NCI-H1105 treated with DMSO at 0.1 percent for 48 hours (cell line): ENCODE measurements at regions not wholly inside any gene's neighbourhood (a gene's known extent, or its start where the extent isn't known, plus 50 kb on each side); places are given as distances from the start of the nearest gene placed in this dataset.
"Not testable (repeated sequence)": the region's sequence is repeated elsewhere in the genome, so short reads cannot be mapped to it uniquely, and the experiment has no call there.

Experiments
- DNase-seq: peaks from one replicate; lab custom pipeline; 2025; lab: John Stamatoyannopoulos, UW

DNA sequence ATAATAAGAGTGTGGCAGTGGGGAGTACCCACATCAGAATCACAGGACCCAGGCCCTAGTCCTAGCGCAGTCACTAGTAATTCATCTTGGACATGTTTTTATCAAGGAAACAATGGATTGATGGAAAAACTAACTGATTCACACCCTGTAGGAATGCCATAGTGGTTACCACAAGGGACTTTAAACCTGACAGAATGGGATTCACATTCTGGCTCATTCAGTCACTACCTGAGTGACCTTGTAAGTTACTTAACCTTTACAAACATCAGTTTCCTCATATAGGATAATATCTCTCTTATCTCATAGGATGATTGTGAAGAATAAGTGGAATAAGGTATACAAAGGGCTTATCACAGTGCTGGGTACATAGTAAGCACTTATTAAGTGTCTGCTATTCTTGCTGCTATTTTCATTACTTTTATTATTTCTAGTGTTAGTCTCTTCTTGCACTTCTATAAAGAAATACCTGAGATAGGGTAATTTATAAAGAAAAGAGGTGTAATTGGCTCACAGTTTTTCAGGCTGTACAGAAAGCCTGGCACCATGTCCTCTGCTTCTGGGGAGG lies 247.5 kb upstream of the KLF3 start:
- no peak for DNase-seq

DNA sequence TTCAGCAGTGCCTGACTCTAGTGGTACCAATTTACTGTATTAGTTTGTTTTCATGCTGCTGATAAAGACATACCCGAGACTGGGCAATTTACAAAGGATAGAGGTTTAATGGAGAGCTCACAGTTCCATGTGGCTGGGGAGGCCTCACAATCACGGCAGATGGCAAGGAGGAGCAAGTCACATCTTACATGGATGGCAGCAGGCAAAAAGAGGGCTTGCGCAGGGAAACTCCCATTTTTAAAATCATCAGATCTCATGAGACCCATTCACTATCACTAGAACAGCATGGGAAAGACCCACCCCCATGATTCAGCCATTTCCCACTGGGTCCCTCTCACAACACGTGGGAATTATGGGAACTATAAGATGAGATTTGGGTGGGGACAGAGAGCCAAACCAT lies 243.7 kb upstream of the KLF3 start:
- DNase-seq: not testable (repeated sequence)

DNA sequence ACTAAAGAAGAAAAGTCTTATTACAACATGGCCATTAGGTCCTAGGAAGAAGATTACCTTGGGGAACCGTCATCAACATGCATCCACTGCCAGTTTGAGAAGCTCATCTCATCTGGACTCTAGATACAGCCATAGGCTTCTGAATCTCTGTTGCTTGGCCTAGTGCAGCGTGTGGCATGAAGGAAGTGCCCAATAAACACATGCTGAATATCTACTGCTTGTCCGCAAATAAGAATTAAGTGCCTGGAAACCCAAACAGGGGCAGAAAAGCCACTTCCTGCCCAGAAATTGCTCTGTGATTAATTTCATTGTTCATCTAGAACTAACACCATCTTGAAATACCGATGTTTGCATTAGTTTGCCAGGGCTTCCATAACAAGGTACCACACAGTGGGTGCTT lies 241.1 kb upstream of the KLF3 start:
- DNase-seq: no peak

DNA sequence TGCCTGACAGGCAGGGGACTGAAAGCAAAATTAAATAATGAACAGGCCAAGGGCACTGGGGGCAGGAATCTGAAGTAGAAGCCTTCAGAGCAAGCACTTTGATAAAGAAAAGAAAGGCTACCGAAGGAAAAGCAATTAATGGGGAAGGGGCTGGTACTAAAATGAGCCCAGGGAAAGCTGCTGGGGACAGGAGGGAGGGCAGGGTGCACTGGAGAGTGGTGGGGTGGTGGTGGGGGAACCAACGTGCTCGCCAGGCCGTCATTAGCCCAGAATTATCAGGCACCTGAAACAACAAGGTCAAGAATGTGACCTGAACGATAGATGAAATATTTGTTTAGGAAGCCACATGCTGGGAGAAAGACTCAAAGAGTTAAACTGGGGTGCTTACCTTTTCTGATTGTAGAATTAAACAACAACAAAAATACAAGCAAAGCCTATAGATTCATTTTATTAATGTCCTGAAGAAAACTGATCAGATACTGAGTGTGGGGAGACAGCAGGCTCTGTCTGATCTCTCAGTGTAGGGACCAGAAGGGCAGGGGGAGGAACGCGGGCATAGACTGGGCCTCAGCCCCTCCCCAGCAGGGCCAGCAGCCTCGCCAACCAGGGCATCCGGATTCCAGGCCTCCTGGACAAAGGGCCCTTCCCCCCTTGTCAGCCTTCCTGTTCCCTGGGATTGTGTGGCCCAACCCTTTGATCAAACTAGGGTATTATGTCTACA lies 239.7 kb upstream of the KLF3 start:
- DNase-seq: no peak

DNA sequence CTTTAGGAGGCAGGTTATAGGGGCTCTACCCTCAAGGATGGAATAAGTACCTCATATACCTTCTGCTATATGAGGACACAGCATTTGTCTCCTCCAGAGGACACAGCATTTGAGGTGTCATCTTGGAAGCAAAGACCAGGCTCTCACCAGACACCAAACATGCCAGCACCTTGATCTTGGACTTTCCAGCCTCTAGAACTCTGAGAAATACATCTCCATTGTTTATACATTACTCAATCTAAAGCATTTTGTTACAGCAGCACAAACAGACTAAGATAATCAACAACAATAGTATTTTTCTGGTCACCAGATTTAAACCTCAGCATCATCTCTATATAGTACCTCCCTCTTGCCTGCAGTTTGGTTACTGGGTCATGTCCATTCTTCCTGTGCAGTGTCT lies 237.5 kb upstream of the KLF3 start:
- no peak for DNase-seq

DNA sequence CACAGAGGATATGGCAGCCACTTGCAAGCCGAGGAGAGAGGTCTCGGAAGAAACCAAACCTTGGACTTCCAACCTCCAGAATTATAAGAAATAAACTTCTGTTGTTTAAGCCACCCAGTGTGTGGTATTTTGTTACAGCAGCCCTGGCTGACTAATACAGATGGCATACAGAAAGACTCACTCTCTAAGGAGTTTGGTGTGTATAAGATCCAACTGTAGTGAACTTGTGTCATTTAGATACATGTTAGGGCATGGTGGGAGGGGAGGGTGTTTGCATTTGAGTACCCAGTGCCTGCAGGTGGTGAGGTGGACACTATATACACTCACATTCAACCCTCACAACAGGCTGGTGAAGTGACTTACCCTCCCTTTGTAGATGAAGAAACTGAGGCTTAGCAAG lies 233.2 kb upstream of the KLF3 start:
- no peak for DNase-seq

DNA sequence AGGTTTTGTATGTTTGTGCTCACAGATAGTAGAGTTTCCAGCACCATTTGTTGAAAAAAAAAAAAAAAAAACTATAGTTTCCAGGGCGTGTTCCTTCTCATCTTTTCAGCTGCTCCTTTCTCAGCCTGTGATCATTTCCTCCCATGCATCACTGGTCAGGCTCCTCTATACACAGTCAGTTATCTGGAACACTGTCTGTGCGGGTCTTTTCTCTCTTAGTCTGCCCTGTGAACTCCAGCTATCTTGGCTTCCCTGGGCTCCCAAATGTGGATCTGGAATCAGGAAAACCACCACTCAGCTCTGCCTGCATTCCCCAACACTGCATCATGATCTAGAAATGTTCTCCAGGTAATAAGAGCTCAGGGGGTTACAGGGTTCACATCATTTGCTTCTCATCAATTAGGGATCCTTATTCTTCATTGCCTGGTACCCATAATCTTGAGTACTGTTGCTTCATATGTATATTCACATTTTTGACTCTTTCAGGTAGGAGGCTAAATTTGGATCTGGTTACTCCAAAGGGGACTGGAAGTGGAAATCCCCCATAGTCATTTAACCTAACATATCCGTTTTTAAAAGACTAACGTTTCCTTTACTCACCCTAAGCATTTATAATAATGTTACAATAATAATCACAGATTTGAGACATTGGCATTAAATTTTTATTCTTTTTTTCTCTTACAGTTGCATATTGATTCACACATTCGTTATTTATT lies 221.8 kb upstream of the KLF3 start:
- no peak for DNase-seq

DNA sequence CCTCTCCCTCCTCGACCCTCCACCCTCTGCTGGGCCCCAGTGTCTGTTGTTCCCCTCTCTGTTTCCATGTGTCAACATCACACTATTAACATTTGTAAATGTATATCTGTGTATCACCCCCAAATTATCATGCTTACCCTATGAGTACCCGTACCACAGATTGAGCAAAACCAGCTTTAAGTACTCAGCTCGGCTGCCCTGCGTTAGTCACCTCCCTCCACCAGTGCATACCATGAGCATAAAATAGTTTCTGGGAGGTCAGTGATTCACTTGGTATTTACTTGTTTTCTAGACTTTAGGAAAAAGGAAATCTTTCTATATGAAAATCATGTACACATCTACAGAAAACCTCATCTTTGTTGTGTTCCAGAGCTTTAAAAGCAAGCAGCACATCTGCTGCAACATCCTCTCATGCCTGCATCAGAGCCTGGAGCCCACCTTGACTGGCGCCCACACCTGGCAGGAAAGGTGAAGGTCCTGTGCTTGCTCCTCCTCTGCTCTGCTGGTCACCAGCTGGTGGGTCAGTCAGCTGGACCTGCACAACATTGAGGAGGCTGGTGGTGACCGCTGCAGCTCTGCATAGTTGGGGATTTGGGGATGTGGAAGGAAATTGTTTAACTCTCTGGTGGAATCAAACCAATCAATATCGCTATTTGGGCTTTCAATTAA lies 214.4 kb upstream of the KLF3 start:
- no peak for DNase-seq

DNA sequence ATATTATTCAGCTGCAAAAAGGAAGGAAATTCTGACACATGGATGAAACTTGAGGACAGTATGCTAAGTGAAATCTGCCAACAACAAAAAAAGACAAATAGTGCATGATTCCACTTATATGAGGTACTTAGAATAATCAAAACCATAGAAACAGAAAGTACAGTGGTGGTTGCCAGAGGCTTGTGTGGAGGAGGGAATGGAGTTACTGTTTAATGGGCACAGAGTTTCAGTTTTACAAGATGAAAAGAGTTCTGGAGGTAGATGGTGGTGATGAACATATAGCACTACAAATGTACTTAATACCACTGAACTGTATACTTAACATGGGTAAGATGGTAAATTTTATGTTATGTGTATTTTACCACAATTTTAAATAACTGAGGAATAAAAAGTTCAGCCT lies 212.0 kb upstream of the KLF3 start:
- DNase-seq: no peak

DNA sequence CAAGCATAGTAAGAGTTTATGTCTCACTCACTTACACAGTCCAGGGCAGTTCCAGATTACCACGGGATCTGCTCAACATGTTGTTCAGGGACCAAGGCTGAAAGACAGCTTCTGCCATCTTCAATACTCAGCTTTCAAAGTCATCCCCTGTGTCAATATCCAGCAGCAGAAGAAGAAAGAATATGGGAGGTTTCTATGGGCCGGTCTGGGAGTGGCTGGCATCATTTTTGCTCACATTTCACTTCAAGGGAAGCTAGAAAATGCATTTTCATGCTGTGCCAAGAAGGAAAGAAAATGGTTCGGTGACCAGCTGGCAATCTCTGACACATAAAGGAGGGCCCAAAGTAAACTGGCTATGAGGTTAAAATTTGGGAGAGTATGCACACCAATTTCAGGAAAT lies 211.5 kb upstream of the KLF3 start:
- no peak for DNase-seq

DNA sequence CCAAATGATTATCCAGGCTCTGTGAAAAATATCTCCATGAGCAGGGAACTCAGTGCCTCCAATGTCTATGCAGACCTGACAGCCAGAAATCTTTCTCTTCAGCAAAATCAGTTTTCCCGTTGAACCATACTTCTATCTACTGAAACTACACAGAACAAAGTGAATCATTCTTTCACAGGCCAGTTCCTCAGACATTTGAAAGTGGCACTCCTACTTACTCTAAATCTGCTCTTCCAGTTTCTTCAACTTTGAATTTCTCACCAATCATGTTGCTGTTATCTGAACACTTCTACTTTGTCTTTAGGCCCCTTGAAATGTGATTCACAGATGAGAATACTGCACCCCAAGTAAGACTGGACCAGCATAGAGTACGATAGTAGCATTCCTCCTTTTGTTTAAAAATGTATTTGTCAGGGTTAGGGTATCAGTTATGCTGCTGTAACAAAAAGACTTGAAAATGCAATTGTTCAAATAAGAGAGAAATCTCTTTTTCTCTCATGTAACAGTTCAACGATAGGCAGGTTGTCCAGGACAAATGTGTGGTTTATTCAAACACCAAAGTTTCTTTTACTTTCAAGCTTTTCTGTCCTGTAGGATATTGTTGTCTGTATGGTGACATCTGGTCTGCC lies 210.6 kb upstream of the KLF3 start:
- DNase-seq: no peak

DNA sequence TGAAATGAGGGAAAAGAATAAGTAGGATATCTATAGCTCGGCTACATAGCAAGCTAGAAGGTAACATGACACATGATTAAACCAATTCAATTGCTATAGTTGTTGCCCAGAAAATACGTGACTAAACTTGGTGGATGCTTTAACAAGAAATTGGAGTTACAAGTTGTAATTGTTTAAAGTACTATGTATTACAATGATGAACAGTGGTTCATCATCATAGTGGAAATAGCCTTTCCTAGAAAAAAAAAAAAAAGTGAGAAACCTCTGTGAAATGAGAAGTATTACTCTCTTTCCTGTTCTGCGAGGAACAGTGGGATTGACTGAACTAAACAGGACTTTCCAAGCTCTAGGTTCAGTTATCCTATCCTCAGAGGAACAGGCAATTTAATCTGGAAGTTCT lies 209.7 kb upstream of the KLF3 start:
- no peak for DNase-seq

DNA sequence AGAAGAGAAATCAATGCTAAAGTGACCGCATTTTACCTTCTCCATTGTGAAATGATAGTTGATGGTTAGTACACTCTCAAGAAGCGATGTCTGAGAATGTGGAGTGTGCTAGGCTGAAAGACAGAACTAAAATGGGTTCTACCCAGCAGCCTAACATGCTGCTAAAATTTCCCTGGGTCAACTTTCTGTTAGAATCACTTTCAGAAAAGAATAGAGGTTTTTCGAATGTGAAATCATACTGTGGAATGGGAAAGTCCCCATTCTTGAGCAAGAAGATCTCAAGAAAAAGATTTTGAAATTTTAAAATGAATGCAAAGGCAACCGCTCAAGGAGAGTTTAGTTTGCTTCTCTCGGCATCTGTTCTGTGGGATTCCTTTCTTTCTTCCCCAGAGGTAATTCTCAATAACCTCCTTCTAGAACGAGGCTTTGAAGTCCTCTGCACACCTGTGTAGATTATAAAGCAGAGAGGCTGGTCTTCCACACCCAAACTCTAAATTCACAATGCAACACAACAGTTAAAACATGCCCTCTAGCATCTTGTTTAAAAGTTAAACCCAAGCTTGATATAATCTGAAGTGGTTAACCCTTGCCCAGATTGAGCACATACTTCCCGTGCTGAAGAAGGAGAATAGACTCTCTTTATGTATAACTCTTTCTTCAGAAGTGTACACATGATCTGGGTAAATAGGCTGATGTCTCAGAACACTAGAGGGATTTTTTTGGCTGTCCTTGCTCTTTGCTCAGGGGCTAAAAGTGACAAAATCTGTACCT lies 208.7 kb upstream of the KLF3 start:
- no peak for DNase-seq

DNA sequence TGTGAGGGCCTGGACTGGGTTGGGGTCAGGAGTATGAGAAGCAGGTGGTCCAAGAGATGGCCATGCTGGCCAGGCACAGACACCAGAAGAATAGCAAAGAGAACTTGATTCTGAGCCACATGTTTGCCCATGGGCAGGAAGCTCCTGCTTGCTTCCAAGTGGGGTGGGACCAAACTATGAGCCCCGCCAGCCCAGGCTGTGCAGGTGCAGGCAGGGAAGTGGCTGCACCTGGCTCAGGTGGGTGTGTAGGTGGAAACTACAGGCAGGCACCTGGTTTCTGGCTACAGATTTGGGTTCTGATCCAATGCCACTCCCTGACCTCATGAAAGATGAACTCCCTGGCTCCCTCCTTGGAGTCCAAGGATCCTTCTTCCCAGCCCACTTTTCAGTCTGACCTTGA lies 207.9 kb upstream of the KLF3 start:
- no peak for DNase-seq

DNA sequence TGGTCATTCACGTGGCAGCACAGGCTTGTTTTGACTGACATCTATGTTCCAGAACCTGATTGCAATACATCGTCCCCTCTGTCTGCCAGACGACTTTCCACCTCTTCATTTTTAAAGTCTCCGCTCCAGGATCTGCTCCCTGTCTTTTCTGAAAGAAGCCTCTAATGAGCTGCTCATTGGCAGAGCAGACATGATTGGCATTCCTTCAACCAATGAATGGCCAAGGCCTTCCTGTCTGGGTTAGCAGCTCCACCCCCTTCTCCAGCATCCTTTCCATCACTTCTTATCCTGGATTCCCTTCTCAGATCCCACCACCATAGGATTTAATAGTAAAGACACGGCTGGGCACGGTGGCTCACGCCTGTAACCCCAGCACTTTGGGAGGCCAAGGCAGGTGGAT lies 202.7 kb upstream of the KLF3 start:
- DNase-seq: no peak

DNA sequence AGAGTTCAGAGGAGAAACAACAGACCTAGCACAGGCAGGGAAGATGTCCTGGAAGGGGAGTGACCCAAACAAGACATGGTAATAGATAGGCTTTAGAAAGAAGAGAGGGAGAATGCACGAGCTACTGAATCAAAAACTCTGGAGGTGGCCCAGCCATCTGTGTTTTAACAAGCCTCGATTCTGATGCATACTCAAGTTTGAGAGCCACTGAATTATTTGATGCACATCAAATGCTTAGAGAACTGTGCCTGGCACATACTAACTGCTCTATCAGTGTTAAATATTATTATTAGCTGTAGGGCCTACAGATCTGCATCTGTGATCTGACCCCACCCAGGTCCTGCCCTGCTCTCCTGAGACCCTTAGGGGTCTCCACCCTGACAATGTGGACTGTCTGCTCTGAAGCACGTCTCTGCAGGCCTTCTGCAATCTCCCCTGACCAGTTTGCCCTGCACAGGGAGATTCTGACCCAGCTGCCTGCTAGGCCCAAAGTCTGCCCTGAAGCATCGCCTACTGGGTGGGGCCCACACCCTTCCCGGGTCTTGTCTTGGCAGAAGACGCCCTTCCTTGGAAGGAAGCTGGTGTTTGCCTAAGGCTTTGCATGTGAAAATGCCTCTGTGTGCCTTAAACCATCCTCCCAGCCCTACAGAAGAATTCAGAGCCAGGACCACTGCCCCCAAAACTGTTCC lies 201.5 kb upstream of the KLF3 start:
- no peak for DNase-seq

DNA sequence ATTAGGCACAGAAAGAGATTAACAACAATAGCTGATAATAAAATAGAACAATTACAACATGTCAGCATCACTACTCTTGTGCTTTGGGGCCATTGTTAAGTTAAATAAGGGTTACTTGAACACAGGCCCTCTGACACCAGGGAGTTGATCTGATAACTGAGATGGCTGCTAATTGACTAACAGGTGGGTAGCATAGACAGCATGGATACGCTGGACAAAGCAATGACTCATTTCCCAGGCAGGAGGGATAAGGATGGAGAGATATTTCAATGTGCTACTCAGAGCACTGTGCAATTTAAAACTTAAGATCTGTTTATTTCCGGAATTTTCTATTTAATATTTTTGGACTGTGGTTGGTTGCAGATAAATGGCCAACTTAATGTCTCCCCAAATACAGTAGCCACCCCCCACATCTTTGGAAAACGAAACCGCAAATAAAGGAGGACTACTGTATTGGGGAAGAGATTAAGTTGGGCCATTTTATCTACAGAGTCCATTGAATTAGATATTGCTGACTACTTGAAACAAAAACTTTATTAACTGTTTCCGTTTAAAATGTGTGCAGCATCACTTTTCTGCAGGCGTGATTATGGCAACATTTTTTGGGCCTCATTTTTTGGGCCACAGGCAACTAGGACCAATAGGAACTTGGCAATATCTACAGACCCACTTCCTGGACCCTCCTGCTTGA lies 200.6 kb upstream of the KLF3 start:
- no peak for DNase-seq

DNA sequence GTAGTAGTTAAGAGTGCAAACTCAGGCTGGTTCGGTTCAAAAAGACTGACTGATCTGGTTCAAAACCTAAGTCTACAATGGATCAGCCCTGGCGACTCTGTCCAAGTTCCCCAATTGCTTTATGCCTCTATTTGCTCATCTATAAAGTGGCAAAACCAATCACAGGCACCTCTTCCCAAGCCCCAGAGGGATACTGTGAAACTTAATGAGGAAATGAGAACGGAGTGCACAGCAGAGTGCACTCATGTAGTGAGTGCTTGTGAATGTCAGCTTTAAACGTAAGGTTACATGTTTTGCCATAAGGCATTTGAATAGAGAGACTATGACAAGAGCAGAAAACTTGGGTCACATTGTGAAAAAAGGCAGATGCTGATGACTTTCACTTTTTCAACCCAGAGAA lies 199.7 kb upstream of the KLF3 start:
- DNase-seq: no peak

DNA sequence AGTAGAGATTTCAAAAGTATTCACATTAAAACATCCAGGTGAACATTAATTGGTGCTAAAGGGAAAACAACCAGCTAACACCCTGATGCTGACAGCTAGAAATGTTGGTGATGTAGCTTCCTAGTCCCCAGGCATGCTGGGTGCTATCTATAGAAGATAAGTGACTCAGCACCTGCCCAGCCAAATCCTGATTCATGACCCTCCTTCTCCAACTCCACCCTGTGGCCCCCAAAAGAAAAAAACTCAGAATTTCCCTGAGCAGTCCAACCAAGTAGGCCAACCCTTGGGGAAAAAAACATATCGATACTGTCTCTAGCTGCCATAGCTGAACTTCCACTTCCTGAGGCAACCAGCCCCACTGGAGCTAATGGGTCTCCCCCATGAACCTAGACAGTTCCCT lies 197.6 kb upstream of the KLF3 start:
- DNase-seq: no peak

DNA sequence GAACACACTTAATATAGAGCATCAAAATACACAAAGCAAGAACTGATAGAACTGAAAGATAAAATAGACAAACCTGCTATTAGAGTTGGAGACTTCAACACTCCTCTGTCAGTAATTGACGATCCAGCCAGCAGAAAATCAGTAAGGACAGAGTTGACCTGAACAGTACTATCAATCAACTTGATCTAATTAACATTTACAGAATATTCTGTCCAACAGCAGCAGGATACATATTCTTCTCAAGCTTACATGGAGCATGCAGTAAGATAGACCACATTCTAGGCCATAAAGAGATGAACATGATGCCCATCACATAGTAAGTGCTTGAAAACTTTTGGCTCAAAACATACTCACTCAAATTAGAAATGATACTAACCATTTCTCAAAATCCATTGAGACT lies 196.7 kb upstream of the KLF3 start:
- no peak for DNase-seq
